Neural progenitor cell (in vitro differentiated cells): ENCODE measurements at regions not wholly inside any gene's neighbourhood (a gene's known extent, or its start where the extent isn't known, plus 50 kb on each side); places are given as distances from the start of the nearest gene placed in this dataset.

Experiments
- EZH2 ChIP-seq: fragments of 200-600 bp; sonication (generic); IDR thresholded peaks from 2 replicates; pipeline ENCODE4 v1.6.1; 2017; ENCODE audit warnings: antibody characterized with exemption, mild to moderate bottlenecking, moderate library complexity
- TF ChIP-seq, protein P1 (sequence below): fragments of 200-600 bp; sonication (generic); IDR thresholded peaks from 2 replicates; pipeline ENCODE4 v1.5.1; 2017; ENCODE audit warnings: antibody characterized with exemption, mild to moderate bottlenecking

GRCh38 chr11:17129003-17129402 is 51.5 kb upstream of the RPS13 start:
- TF ChIP-seq, protein P1, sequence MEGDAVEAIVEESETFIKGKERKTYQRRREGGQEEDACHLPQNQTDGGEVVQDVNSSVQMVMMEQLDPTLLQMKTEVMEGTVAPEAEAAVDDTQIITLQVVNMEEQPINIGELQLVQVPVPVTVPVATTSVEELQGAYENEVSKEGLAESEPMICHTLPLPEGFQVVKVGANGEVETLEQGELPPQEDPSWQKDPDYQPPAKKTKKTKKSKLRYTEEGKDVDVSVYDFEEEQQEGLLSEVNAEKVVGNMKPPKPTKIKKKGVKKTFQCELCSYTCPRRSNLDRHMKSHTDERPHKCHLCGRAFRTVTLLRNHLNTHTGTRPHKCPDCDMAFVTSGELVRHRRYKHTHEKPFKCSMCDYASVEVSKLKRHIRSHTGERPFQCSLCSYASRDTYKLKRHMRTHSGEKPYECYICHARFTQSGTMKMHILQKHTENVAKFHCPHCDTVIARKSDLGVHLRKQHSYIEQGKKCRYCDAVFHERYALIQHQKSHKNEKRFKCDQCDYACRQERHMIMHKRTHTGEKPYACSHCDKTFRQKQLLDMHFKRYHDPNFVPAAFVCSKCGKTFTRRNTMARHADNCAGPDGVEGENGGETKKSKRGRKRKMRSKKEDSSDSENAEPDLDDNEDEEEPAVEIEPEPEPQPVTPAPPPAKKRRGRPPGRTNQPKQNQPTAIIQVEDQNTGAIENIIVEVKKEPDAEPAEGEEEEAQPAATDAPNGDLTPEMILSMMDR = no peak
- no peak for TF ChIP-seq EZH2
